ENCODE measurements at regions not wholly inside any gene's neighbourhood (a gene's known extent, or its start where the extent isn't known, plus 50 kb on each side); places are given as distances from the start of the nearest gene placed in this dataset.

- no peak for TF ChIP-seq EZH2 (IDR thresholded peaks at IDR 0.05; ENCODE audit: insufficient read depth, poor library complexity, severe bottlenecking)
- no peak for TF ChIP-seq EZH2phosphoT487 (IDR thresholded peaks at IDR 0.05; ENCODE audit: insufficient read depth, low read depth)
Measured at GRCh38 chr3:182138393-182138792, 426.7 kb downstream of the SOX2 start.

All from GM23248 (cell line).